ENCODE measurements at regions not wholly inside any gene's neighbourhood (a gene's known extent, or its start where the extent isn't known, plus 50 kb on each side); places are given as distances from the start of the nearest gene placed in this dataset.
"Not testable (repeated sequence)": the region's sequence is repeated elsewhere in the genome, so short reads cannot be mapped to it uniquely, and the experiment has no call there.

DNA sequence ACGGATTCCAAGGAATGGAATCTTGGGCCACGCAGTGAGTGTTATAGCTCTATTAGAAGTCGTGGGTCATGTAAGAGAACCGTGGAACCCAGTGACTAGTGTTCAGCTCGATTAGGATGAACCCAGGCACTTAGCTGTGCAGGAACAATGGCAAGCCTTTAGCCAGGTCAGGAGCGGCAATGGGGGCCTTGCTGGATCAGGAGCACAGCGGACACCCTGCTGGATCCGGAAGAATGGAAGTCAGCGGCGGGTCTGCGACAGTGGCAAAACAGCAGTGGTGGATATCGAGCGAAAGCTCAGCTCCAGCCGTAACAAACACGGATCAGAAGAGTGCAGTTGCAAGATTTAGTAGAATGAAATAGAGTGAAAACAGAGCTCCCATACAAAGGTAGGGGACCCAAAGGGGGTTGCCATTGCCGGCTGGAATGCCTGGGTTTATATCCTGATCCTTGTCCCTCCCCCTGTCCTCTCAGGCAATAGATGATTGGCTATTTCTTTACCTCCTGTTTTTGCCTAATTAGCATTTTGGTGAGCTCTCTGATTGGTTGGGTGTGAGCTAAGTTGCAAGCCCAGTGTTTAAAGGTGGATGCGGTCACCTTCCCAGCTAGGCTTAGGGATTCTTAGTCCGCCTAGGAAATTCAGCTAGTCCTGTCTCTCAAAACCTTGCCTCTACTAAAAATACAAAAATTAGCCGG lies 618.3 kb upstream of the CBLB start:
- DNase-seq: not testable (repeated sequence)

GRCh38 chr3:106488331-106488730 lies 619.5 kb upstream of the CBLB start:
- no peak for DNase-seq

- no peak for DNase-seq
Measured at GRCh38 chr3:106491796-106492195, 623.0 kb upstream of the CBLB start.

DNA sequence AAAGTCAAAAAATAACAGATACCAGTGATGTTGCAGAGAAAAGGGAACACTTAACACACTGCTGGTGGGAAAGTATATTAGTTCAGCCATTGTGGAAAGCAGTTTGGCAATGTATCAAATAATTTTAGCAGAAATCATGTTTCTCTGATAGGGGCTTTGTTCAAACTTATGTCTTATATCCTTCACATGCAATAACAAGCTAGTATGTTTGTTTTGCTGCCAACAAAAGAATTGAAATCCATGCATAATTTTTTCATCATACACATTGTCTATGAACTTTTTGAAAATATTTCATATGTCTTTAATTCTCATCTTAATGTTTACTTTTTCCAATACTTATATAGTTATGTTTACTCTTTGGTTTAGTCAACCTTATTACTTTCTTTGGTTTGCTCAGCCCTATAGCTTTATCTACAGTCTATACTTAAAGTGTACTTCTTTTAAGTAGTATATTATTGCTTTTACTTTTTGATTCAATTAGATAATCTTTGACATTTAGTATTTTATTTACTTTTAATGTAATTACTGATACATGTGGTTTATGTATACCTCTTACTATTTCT lies 639.6 kb upstream of the CBLB start:
- no peak for DNase-seq

DNA sequence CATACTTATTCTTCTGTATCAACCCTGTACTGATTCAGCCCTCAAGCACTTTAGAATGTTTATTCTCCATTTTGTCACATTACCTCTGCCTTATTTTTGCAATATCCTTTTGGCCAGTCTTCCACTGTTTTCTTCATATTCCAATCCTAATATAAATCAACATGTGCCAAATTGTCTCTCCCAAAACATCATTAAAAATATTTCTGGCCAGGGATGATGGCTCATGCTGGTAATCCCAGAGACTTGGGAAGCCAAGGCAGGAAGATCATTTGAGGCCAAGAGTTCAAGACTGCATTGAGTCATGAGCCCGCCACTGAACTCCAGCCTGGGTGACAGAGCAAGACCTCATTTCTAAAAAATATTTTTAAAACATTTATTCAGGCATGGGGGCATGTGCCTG lies 641.4 kb upstream of the CBLB start:
- no peak for DNase-seq

GRCh38 chr3:106512846-106513245 lies 644.0 kb upstream of the CBLB start:
- DNase-seq: no peak

DNA sequence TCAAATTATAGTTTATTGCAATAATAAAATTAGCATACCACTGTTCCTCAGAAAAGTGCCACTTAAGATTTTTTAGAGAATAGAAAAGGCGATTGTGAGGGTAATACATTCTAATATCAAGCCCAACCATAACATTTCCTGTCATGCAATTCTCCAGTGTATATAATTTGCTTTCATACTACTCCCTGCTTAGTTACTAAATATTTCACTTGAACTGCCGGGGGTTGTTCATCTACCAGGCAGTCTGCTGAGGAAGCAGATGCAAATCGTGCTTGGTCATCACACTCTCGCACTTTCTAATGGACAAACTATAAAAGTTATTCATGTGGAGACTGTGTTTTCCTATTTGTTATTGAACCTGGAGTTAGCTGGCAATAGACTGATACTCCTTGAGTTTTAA lies 645.6 kb upstream of the CBLB start:
- DNase-seq: no peak

DNA sequence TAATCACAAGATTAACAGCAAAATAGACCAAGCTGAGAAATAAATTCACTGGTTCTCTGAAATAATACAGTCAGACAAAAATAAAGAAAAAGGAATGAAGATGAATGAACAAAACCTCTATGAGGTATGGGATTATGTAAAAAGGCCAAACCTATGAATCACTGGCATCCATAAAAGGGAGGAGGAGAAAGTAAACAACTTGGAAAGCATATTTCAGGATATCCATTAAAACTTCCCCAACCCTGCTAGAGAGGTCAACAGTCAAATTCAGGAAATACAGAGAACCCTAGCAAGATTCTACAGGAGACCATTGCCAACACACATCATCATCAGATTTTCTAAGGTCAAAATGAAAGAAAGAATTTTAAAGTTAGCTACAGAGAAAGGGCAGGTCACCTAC lies 649.7 kb upstream of the CBLB start:
- DNase-seq: no peak

- DNase-seq: no peak
Measured at GRCh38 chr3:106522397-106522796, 653.6 kb upstream of the CBLB start.

DNA sequence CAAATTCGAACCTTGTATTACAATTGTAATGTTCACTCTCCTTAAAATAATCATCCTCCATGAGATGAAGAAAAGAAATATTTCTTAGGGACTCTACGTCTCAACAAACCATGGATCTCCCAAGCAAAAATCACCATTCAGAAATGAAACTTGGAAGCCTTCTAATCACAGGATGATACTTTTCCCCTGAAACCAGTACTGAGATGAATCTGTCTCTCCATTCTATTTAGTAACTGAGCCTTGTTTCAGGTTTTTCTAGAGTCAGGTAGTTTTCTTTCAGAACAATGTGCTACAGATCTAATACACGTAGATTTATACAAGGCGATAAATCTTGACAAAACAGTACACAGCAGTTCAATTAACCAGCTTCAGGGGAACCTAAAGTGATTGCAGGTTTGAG lies 660.1 kb upstream of the CBLB start:
- DNase-seq: no peak

DNA sequence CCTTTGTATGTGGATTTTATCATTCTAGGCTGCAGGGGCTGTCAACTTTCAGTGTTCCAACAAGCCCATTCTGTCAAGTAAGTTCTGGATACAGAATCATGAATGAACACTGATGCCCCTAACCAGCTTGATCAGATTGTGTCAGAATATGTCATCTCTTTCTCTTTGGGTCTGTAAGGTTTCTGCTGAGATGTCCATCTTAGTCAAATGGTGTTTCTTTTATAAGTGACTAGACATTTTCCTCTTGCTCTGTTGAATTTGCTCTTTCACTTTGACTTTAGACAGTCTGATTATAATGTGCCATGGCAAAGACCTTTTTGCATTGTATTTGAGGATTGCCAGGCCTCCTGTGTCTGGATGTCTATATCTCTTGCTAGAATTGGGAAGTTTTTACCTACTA lies 660.9 kb upstream of the CBLB start:
- no peak for DNase-seq

DNA sequence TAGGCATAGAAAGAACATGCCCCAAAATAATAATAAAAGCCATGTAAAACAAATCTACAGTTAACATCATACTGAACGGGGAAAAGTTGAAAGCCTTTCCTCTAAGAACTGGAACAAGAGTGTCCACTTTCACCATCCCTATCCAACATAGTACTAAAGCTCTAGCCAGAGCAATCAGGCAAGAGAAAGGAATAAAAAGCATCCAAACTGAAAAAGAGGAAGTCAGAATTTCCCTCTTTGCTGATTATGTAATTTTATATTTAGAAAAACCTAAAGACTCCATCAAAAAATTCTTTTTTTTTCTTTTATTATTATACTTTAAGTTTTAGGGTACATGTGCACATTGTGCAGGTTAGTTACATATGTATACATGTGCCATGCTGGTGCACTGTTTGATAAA lies 661.6 kb upstream of the CBLB start:
- DNase-seq: no peak

DNA sequence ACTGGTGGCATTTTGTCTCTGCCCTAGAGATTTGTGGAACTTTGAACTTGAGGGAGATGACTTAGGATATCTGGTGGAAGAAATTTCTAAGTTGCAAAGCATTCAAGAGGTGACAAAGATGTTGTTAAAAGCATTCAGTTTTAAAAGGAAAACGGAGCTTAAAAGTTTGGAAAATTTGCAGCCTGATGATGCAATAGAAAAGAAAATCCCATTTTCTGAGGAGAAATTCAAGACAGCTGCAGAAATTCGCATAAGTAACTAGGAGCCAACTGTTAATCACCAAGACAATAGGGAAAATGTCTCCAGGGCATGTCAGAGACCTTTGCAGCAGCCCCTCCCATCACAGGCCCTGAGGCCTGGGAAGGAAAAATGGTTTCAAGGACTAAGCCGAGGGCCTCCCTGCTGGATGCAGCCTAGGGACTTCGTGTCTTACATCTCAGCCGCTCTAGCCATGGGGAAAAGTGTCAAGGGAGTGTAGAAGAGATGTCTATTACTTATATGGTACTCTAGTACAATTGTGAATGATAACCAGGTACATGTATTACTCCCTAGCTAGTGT lies 663.0 kb upstream of the CBLB start:
- not testable (repeated sequence) for DNase-seq

- DNase-seq: no peak
Measured at GRCh38 chr3:106533093-106533787, 664.4 kb upstream of the CBLB start.

DNA sequence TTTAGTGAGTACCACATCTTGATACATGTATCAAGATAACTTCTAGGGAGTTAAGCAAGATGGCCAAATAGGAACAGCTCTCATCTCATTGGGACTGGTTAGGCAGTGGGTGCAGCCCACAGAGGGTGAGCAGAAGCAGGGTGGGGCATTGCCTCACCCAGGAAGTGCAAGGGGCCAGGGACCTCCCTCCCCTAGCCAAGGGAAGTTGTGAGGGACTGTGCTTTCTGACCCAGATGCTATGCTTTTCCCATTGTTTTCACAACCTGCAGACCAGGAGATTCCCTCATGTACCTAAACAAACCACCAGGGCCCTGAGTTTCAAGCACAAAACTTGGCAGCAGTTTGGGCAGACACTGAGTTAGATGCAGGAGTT lies 665.0 kb upstream of the CBLB start:
- DNase-seq: no peak

GRCh38 chr3:106534206-106534605 lies 665.4 kb upstream of the CBLB start:
- DNase-seq: peak; percentile 32

- no peak for DNase-seq
Measured at GRCh38 chr3:106540743-106541142, 671.9 kb upstream of the CBLB start.

GRCh38 chr3:106542101-106542769 lies 673.4 kb upstream of the CBLB start:
- DNase-seq: no peak

DNA sequence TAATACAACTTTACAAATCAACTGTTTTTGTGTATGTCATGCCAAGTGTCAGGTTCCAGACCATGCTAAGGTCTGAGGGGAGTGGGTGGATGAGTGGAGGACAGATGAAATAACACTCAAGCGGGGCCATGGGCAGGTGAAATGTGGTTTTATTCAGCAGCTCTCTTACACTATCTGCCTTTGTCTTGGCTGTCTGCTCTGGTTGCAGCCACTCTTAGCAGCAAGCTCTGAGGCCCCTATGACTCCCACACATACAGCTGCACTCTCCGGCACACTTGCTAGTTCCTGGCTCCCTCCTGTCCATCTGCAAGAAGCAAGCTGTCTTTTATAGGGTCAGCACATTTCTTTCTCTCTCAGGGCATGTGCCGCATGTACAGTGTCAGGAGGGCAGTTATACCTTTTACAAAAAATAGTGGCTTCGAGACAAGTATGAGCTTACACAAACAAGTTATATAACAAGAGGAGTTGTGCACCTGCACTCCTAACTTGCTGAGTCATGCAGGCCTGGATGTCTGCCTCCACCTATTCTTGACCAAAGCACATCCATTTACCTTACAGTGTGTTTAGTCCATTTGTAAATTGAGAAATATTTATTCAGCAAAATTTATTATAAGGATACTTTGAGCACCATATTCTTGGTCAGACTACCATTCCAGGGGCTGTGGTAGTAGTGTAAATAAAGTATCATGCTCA lies 683.7 kb upstream of the CBLB start:
- DNase-seq: no peak

- DNase-seq: no peak
Measured at GRCh38 chr3:106560451-106560966, 691.7 kb upstream of the CBLB start.

DNA sequence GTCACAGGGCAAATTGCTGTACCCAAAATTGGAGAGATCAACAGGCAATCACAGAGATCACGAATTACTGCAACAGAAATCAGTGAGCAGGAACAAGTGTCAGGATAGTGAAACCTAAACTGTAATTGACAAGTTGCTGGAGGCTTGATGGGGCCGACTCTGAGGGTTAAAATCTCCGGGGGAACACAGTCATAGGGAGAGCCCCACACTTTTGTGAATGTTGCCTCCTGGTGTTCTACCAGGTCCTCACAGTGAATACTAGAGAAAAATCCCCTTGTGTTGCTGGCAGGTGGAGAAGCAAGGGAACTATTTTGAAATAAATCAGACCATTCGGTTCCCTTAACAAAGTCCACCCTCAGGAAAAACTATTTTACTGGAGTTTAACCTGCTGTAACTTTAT lies 697.5 kb upstream of the CBLB start:
- no peak for DNase-seq

GRCh38 chr3:106570426-106570825 lies 701.6 kb upstream of the CBLB start:
- DNase-seq: no peak

DNA sequence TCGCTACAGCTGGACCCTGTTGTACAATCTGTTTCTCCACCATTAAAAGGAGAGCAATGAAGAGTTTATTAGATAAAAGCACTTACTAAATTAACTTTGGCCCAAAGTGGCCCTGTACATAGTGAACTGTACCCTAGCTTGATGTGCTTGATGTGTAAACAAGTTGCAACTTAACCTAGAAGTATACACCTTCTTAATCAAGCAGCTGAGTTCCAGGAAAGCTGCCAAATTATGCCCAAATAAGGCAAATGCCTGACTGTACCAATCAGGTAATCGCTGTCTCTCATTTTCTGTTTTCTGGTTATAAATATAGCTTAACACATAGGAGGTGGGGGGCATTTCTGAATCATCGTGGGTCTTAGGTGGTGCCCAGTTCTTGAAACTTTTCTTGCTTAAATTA lies 704.8 kb upstream of the CBLB start:
- no peak for DNase-seq
